ENCODE measurements at regions not wholly inside any gene's neighbourhood (a gene's known extent, or its start where the extent isn't known, plus 50 kb on each side); places are given as distances from the start of the nearest gene placed in this dataset.

DNA sequence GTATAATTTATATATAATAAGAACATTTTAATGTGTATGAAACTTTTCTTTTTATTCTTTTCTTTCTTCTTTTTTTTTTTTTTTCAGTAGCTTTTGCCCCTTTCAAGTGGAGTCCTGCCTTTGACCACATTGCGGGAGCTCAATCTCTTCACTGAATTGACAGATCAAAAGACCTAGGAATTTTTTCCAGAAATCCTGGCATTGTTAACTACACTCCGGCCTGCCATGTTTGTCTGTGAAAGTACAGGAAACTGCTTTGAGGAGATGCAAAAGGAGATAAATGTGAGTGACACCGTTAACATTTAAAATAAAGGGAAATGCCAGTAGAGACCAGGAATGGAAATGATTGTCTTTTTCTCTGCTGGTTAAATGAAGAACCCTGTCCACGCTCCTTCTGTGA, 159.3 kb upstream of the VCX3A start:
- H3K27ac ChIP-seq (ENCODE audit: low read depth in 2 of 2, low read length in 1 of 2): no peak overlapping the region
- H3K9me2 ChIP-seq: no peaks in the 10 kb centered on the region
- no peak overlapping the region for H3K4me2 ChIP-seq
- no peak overlapping the region for H3K4me3 ChIP-seq (ENCODE audit: low read depth in 2 of 2, low read length in 1 of 2)
- no peaks in the 10 kb centered on the region for H3K9me3 ChIP-seq
- H3F3A ChIP-seq (replicated peaks; ENCODE audit: insufficient read depth): no peaks in the 10 kb centered on the region
- no peaks in the 10 kb centered on the region for H3K79me2 ChIP-seq (ENCODE audit: insufficient read depth)
- H4K20me1 ChIP-seq (ENCODE audit: insufficient read depth): no peaks in the 10 kb centered on the region
- H3K4me1 ChIP-seq (ENCODE audit: control insufficient read depth in 1 of 2, insufficient read depth in 2 of 2, low read depth in 1 of 2, low read length in 1 of 2): no peaks in the 10 kb centered on the region
- DNase-seq: no peak
- no peak overlapping the region for H3K9ac ChIP-seq
- no peak overlapping the region for H2AFZ ChIP-seq (ENCODE audit: low read depth)
- no peaks in the 10 kb centered on the region for H3K27me3 ChIP-seq (ENCODE audit: insufficient read depth)
- no peak for TF ChIP-seq FOSL2 (IDR thresholded peaks at IDR 0.05; ENCODE audit: borderline replicate concordance, low read depth)
- no peak for TF ChIP-seq SIN3A (IDR thresholded peaks at IDR 0.05; ENCODE audit: borderline replicate concordance, low read depth, low read length)
- TF ChIP-seq RCOR1 (IDR thresholded peaks at IDR 0.05; ENCODE audit: low read length): no peak
- TF ChIP-seq SMC3 (IDR thresholded peaks at IDR 0.05; ENCODE audit: low read depth, low read length): no peak
- no peak for TF ChIP-seq RFX5 (IDR thresholded peaks at IDR 0.05; ENCODE audit: low read length)
- no peak for TF ChIP-seq RAD21 (IDR thresholded peaks at IDR 0.05; ENCODE audit: low read length)
- ChIA-PET CTCF (no interaction called here), POLR2A (no interaction called here)
- no peaks in the 10 kb centered on the region for H3K36me3 ChIP-seq (replicated peaks in 1 of 2; ENCODE audit: control insufficient read depth in 1 of 2, insufficient read depth in 2 of 2, low read length in 1 of 2)
- WGBS (ENCODE audit: low lambda C conversion rate): 19% methylated on average over 4 of the region's 4 CpGs

- 37% methylated on average over 6 of the region's 6 CpGs for WGBS (ENCODE audit: low lambda C conversion rate)
- no peaks in the 10 kb centered on the region for H4K20me1 ChIP-seq (ENCODE audit: insufficient read depth)
- no peak overlapping the region for H3K9ac ChIP-seq
- no peak overlapping the region for H2AFZ ChIP-seq (ENCODE audit: low read depth)
- CTCF ChIA-PET: no interaction called here
- H3K9me3 ChIP-seq: no peaks in the 10 kb centered on the region
- H3K27ac ChIP-seq (ENCODE audit: low read depth in 2 of 2, low read length in 1 of 2): no peak overlapping the region
- H3K4me1 ChIP-seq (ENCODE audit: control insufficient read depth in 1 of 2, insufficient read depth in 2 of 2, low read depth in 1 of 2, low read length in 1 of 2): no peaks in the 10 kb centered on the region
- H3K4me3 ChIP-seq (ENCODE audit: low read depth in 2 of 2, low read length in 1 of 2): no peak overlapping the region
- H3K4me2 ChIP-seq: no peak overlapping the region
- POLR2A ChIA-PET: no interaction called here
- H3K79me2 ChIP-seq (ENCODE audit: insufficient read depth): no peaks in the 10 kb centered on the region
- no peaks in the 10 kb centered on the region for H3F3A ChIP-seq (replicated peaks; ENCODE audit: insufficient read depth)
- DNase-seq: no peak
- H3K36me3 ChIP-seq (replicated peaks in 1 of 2; ENCODE audit: control insufficient read depth in 1 of 2, insufficient read depth in 2 of 2, low read length in 1 of 2): no peaks in the 10 kb centered on the region
- no peaks in the 10 kb centered on the region for H3K9me2 ChIP-seq
- no peaks in the 10 kb centered on the region for H3K27me3 ChIP-seq (ENCODE audit: insufficient read depth)
- TF ChIP-seq TEAD4 (IDR thresholded peaks at IDR 0.05; ENCODE audit: borderline replicate concordance, insufficient read depth): no peak
These were observed 158.1 kb upstream of the VCX3A start for GRCh38 chrX:6693051-6693450.

DNA sequence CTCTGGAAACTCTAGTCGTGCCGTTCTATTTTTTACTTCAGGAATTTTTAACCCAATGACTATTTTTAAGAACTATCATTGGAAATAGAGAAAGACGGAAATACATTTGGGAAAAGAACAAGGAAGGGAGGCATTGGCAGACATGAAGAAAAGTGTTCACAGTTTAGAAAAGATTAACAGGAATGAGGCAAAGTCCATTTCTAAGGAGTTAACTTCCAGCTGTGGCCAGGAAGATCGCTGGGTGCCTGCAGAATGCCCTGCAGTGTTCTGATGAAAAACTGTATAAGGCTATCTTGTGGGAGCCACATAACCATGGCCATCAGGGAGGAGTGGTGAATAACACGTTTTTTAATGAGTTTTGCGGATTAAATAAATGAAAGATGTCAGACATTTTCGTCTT, 150.6 kb upstream of the VCX3A start:
- H3K79me2 ChIP-seq (ENCODE audit: insufficient read depth): no peaks in the 10 kb centered on the region
- TF ChIP-seq SMC3 (IDR thresholded peaks at IDR 0.05; ENCODE audit: low read depth, low read length): no peak
- no peak for TF ChIP-seq EP300 (IDR thresholded peaks at IDR 0.05; ENCODE audit: borderline replicate concordance in 1 of 2, low read depth in 1 of 2, low read length in 1 of 2)
- TF ChIP-seq RXRA (IDR thresholded peaks at IDR 0.05; ENCODE audit: borderline replicate concordance, low read depth): no peak
- no peak for TF ChIP-seq NFIC (IDR thresholded peaks at IDR 0.05; ENCODE audit: borderline replicate concordance)
- ChIA-PET POLR2A (no interaction called here), CTCF (interaction anchor here (0.6 kb wide), 1 partner anchor 31 kb away, joined by 3 read pairs; no protein-coding TSS in a partner anchor)
- no peaks in the 10 kb centered on the region for H3K9me3 ChIP-seq
- no peak overlapping the region for H3K27ac ChIP-seq (ENCODE audit: low read depth in 2 of 2, low read length in 1 of 2)
- no peak for DNase-seq
- H2AFZ ChIP-seq (ENCODE audit: low read depth): no peak overlapping the region
- H3K4me1 ChIP-seq (ENCODE audit: control insufficient read depth in 1 of 2, insufficient read depth in 2 of 2, low read depth in 1 of 2, low read length in 1 of 2): no peaks in the 10 kb centered on the region
- no peak overlapping the region for H3K9ac ChIP-seq
- no peaks in the 10 kb centered on the region for H3K27me3 ChIP-seq (ENCODE audit: insufficient read depth)
- no peak overlapping the region for H3K4me2 ChIP-seq
- H3K4me3 ChIP-seq (ENCODE audit: low read depth in 2 of 2, low read length in 1 of 2): no peak overlapping the region
- no peaks in the 10 kb centered on the region for H4K20me1 ChIP-seq (ENCODE audit: insufficient read depth)
- 0 out of 2 replicates have a peak, but pooled peaks cover 4% of the 10 kb centered on the region for H3K9me2 ChIP-seq
- 8% methylated on average over 7 of the region's 7 CpGs for WGBS (ENCODE audit: low lambda C conversion rate)
- no peaks in the 10 kb centered on the region for H3K36me3 ChIP-seq (replicated peaks in 1 of 2; ENCODE audit: control insufficient read depth in 1 of 2, insufficient read depth in 2 of 2, low read length in 1 of 2)
- H3F3A ChIP-seq (replicated peaks; ENCODE audit: insufficient read depth): no peaks in the 10 kb centered on the region

All from SK-N-SH (cell line).